Testis (tissue), 2 donors: ENCODE measurements at regions not wholly inside any gene's neighbourhood (a gene's known extent, or its start where the extent isn't known, plus 50 kb on each side); places are given as distances from the start of the nearest gene placed in this dataset.
"Not testable (repeated sequence)": the region's sequence is repeated elsewhere in the genome, so short reads cannot be mapped to it uniquely, and the experiment has no call there.

Experiments
- DNase-seq: peaks from one replicate; pipeline ENCODE4 v3.0.0-alpha.2; 2019
- H3K27ac ChIP-seq, 2 donors: fragments of 200-600 bp; sonication (generic); one replicate each; pipeline ENCODE4 v1.5.1; 2019
- H3K27me3 ChIP-seq: fragments of 200-600 bp; sonication (generic); one replicate; pipeline ENCODE4 v1.5.1; 2019
- H3K36me3 ChIP-seq: fragments of 200-600 bp; sonication (generic); one replicate; pipeline ENCODE4 v1.5.1; 2017; ENCODE audit warnings: low read depth; ENCODE audit errors: missing control alignments
- H3K4me1 ChIP-seq: fragments of 200-600 bp; sonication (generic); one replicate; pipeline ENCODE4 v1.5.1; 2019
- H3K4me3 ChIP-seq, 2 donors: fragments of 200-600 bp; sonication (generic); one replicate each; pipeline ENCODE4 v1.5.1; 2017 to 2019
- H3K9me3 ChIP-seq: fragments of 200-600 bp; sonication (generic); one replicate; pipeline ENCODE4 v1.5.1; 2017
- CTCF ChIP-seq, 3 experiments: fragments of 450-650 bp in 2 of 3; fragments of 200-600 bp in 1 of 3; sonication (generic) in 1 of 3; IDR thresholded peaks; one replicate each; pipeline ENCODE4 v1.5.1; 2016 to 2019; ENCODE audit warnings: antibody characterized with exemption in 3 of 3, mild to moderate bottlenecking in 2 of 3, moderate library complexity in 1 of 3
- POLR2A ChIP-seq: fragments of 450-650 bp; IDR thresholded peaks from one replicate; pipeline ENCODE4 v1.6.1; 2017; ENCODE audit warnings: antibody characterized with exemption, mild to moderate bottlenecking, moderate library complexity
- WGBS, 2 donors: methylation state at CpG; one replicate each; pipeline ENCODE4 v1.1.5; 2018; 5-methylcytosine and 5-hydroxymethylcytosine counted together
- intact Hi-C: fragments of 100-400 bp; cut with DNase I; formaldehyde crosslinking; loops from one replicate; pipeline ENCODE4 v1.15.1; 2023; ENCODE audit warnings: low total_unique reads

- no peaks in the 10 kb centered on the region for H3K4me1 ChIP-seq
- 71 to 77% methylated on average over 1 of the region's 1 CpG for whole genome bisulfite sequencing, 2 donors
- no peak overlapping the region for H3K4me3 ChIP-seq
- no peaks in the 10 kb centered on the region for H3K36me3 ChIP-seq
- intact Hi-C loops: no loop called here
- no peak overlapping the region for H3K27ac ChIP-seq
- no peaks in the 10 kb centered on the region for H3K9me3 ChIP-seq
- DNase-seq: no peak
- no peaks in the 10 kb centered on the region for H3K27me3 ChIP-seq
- no peak for TF ChIP-seq POLR2A
- TF ChIP-seq CTCF (IDR thresholded peaks at IDR 0.05): no peak
Measured at GRCh38 chr1:219413536-219413935, 199.4 kb downstream of the ZC3H11B start.

DNA sequence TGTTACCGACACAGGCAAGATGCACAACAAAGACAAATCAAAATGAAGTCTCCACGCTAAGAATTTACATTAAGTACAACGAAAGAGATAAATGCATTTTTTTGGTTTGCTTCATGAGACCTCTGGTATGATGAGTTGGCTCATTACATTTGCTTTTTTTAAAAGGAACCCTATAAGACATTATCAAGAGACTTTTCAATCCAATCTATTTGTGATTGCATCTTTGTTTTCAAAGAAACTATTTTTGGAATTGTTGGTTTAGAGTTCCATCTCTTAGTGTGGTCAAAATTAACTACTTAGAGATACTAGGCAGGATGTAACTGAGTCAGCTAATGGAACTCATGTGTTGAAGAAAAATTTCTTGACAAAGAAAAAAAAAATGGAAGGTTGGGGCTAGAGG is 200.1 kb downstream of the ZC3H11B start:
- no peak overlapping the region for H3K27ac ChIP-seq
- no peak for DNase-seq
- no peaks in the 10 kb centered on the region for H3K4me1 ChIP-seq
- H3K9me3 ChIP-seq: no peaks in the 10 kb centered on the region
- intact Hi-C loops: no loop called here
- H3K36me3 ChIP-seq: no peaks in the 10 kb centered on the region
- H3K27me3 ChIP-seq: no peaks in the 10 kb centered on the region
- no peak overlapping the region for H3K4me3 ChIP-seq
- TF ChIP-seq CTCF (IDR thresholded peaks at IDR 0.05): no peak
- TF ChIP-seq POLR2A: no peak
- whole genome bisulfite sequencing, 2 donors: 73 to 78% methylated on average over 3 of the region's 3 CpGs

GRCh38 chr1:219410721-219411120 is 202.2 kb downstream of the ZC3H11B start:
- DNase-seq, intact Hi-C loops, H3K36me3 ChIP-seq, H3K27ac ChIP-seq, H3K27me3 ChIP-seq, H3K4me1 ChIP-seq, H3K9me3 ChIP-seq: not testable (repeated sequence)
- 100% methylated on average over 2 of the region's 22 CpGs; no CpG with 5 or more reads in 1 of the 2 donors for WGBS, 2 donors
- peak overlapping the region in 1 of 2 donors; percentile 13 for H3K4me3 ChIP-seq

DNA sequence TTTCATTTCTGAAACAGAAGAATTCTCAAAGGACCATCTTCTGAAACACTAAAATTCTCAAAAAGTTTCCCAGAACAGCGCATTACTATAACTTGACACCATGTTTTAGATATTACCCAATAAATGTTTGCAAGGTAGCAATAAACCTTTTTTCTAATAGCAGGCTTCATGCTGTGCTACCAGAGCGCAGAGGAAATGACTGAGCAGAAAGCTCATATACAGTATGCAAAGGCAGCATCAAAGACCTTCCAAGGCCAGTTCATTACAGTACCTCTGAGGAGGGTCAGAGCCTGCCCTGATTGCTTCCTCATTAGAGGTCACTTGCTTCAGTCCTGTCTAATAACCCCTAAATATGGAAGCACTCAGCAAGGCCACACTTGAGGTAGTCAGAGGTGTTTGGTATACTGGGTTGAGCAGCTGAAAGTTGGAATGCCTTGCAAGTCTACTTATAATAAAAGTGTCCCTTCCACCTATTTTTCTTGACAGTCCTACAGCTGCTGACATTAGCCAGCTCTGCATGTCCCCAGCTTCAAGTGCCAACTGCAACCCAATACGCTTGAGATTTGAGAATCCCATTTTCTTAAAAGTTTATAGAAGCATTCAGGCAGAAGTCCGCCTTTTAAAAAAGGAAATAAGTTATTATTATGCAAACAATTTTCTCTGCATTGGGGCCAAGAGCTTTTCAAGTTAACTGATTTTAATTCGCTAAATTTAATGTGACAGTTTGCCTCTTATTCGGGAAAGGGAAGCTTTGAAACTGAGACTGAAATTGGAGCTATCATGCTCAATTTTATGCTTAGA is 207.2 kb downstream of the ZC3H11B start:
- intact Hi-C loops: no loop called here
- WGBS, 2 donors: 89 to 95% methylated on average over 6 of the region's 6 CpGs
- Histone ChIP-seq H3K4me3 (no peak overlapping the region), H3K36me3 (no peaks in the 10 kb centered on the region), H3K27ac (no peak overlapping the region), H3K9me3 (no peaks in the 10 kb centered on the region), H3K4me1 (no peaks in the 10 kb centered on the region), H3K27me3 (no peaks in the 10 kb centered on the region)
- no peak for TF ChIP-seq POLR2A
- no peak for TF ChIP-seq CTCF (IDR thresholded peaks at IDR 0.05)
- no peak for DNase-seq

- Histone ChIP-seq H3K9me3 (no peaks in the 10 kb centered on the region), H3K27me3 (no peaks in the 10 kb centered on the region), H3K27ac (no peak overlapping the region), H3K4me1 (no peaks in the 10 kb centered on the region), H3K4me3 (no peak overlapping the region), H3K36me3 (no peaks in the 10 kb centered on the region)
- DNase-seq: no peak
- intact Hi-C loops: no loop called here
- TF ChIP-seq POLR2A: no peak
- no peak for TF ChIP-seq CTCF (IDR thresholded peaks at IDR 0.05)
- WGBS, 2 donors: 91 to 93% methylated on average over 1 of the region's 1 CpG
Measured at GRCh38 chr1:219404629-219405028, 208.3 kb downstream of the ZC3H11B start.
